HG03097 (cell line): ENCODE measurements at regions not wholly inside any gene's neighbourhood (a gene's known extent, or its start where the extent isn't known, plus 50 kb on each side); places are given as distances from the start of the nearest gene placed in this dataset.
"Not testable (repeated sequence)": the region's sequence is repeated elsewhere in the genome, so short reads cannot be mapped to it uniquely, and the experiment has no call there.

ENCODE experiments used
- ATAC-seq: cut with Tn5 transposase; IDR thresholded peaks from one replicate; pipeline ENCODE4 v1.9.1; 2021; ENCODE audit not compliant: unreplicated experiment, low FRiP score

DNA sequence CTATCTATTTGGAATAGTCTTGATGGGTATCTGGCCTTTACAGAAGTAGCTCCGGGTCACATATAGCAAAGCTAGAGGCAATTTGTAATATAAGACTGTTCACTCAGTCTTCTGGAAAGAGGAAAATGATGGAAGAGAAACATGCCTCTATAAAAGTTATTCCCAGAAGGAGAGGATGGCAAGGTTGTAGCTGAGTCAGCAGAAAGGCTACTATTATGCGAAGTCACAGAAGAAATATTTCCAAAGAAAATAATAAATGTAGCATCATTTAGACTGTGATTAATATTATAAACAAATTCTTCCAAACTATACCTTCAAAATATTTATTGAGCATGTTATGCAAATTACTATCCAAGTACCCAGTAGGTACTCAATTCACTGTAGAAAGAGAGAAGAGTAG, 1027.7 kb upstream of the TMEFF2 start:
- no peak for ATAC-seq

DNA sequence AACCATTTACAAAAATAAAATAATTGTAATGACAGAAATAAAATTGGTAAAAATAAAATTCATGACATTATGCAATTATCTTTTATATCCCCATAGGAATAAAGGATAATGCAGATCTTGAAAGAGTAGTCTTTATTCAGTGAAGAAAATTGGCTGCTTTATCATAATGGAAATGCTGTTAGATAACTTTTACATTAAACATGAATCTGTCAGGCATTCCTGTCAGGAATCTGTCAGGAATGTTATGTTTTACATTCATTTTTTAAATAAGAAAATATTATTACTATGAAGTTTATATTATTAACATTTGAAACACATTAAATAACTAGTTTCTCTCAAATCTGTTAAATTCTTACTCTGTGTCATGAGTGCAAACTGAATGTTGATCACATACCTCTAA, 1024.7 kb upstream of the TMEFF2 start:
- ATAC-seq = no peak

- ATAC-seq = no peak
Measured at GRCh38 chr2:193201583-193201982, 1006.9 kb upstream of the TMEFF2 start.

DNA sequence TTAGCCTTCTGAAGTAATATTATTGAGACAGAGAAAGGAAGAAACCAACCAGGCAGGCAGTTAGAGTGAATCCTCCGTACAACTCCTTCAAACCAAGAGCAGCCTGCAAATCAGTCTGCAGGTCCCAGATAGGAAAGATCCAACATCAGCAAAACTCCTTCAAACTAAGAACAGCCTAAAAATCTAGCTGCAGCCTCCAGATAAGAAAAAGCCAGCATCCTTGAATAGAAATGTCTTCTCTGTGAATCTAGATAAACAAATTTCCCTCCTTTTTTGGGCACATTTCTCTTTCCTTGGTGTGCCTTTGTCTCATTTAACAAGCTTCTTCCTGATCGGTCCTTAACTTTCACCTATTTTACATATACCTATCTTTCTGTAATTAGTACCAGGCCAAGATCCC, 1004.6 kb upstream of the TMEFF2 start:
- no peak for ATAC-seq

GRCh38 chr2:193187816-193188215, 993.1 kb upstream of the TMEFF2 start:
- ATAC-seq = no peak

- not testable (repeated sequence) for ATAC-seq
Measured at GRCh38 chr2:193170981-193171380, 976.2 kb upstream of the TMEFF2 start.

GRCh38 chr2:193156480-193156879, 961.7 kb upstream of the TMEFF2 start:
- ATAC-seq = no peak

DNA sequence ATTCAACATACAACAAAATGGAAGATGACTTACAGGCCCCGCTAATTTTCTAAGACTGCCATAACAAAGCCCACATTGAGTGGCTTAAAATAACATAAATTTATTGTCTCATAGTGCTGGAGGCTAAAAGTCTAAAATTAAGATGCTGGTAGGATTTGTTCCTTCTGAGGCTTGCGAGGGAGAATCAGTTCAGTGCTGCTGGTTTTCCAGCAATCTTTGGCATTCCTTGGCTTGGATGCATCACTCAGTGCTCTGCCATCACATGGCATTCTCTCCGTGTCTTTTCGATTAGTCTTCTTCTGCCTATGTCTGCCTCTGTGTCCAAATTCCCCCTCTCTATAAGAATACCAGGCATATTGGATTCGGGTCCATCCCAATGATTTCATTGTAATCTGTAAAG, 959.3 kb upstream of the TMEFF2 start:
- no peak for ATAC-seq

- ATAC-seq = no peak
Measured at GRCh38 chr2:193153576-193153975, 958.8 kb upstream of the TMEFF2 start.

- ATAC-seq = not testable (repeated sequence)
Measured at GRCh38 chr2:193142467-193142866, 947.7 kb upstream of the TMEFF2 start.

- ATAC-seq = no peak
Measured at GRCh38 chr2:193141998-193142397, 947.3 kb upstream of the TMEFF2 start.

GRCh38 chr2:193140895-193141294, 946.2 kb upstream of the TMEFF2 start:
- ATAC-seq = not testable (repeated sequence)

DNA sequence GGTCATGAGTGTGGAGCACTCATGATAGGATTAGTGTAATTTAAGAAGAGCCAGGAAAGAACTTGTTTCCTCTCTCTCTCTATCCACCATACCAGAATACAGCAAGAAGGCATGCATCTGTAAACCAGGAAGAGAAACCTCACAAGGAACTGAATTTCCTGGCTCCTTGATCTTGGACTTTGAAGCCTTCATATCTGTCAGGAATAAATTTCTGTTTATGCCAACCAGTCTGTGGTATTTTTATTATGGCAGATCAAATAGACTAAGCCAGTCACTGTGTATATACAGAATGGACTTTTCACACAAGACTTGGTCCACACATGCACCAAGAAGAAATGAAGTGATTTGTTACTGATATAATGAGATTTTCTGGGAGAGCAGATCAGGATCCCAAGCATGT, 930.1 kb upstream of the TMEFF2 start:
- ATAC-seq = no peak

- no peak for ATAC-seq
Measured at GRCh38 chr2:193114827-193115226, 920.1 kb upstream of the TMEFF2 start.

DNA sequence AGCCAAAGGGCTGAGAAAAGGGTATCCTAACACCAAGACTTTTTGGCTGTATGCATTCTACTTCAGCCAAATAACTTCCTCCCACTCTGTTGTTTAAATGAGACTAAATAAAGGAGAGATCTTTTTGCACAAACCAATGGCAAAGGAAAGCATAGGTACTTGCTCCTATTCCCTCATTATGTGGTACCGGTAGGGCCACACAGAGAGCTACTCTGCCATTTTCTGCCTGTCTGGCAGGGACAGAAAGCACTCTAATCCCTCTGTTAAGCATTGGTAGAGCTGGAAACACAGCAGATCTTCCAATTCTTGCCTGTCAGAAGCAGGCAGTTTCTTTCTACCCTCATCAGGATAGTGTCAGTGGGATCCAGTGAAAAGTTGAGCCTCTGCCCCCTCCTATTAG, 918.3 kb upstream of the TMEFF2 start:
- no peak for ATAC-seq

- ATAC-seq = no peak
Measured at GRCh38 chr2:193103064-193103463, 908.3 kb upstream of the TMEFF2 start.

- no peak for ATAC-seq
Measured at GRCh38 chr2:193101591-193101990, 906.9 kb upstream of the TMEFF2 start.

GRCh38 chr2:193088026-193088425, 893.3 kb upstream of the TMEFF2 start:
- ATAC-seq = no peak

- ATAC-seq = no peak
Measured at GRCh38 chr2:193076995-193077394, 882.3 kb upstream of the TMEFF2 start.

DNA sequence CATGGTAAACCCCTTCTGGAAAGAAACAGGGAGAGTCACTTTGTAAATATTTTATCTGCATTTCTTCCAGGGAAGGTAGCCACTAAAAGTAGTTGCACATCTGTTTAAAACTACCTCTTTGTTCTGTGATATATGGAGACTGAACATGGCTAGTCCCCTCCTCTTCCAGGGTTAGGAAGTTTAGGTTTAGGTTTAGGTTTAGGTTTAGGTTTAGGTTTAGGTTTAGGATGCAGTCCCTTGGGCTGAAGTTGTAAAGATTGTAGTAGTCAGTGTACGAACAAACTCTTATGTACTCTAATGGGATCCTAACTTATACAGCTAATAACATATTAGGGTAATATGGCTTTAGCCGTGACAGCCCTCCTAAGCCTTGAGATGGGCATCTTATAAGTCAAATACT, 880.2 kb upstream of the TMEFF2 start:
- no peak for ATAC-seq

- no peak for ATAC-seq
Measured at GRCh38 chr2:193072647-193073046, 877.9 kb upstream of the TMEFF2 start.

DNA sequence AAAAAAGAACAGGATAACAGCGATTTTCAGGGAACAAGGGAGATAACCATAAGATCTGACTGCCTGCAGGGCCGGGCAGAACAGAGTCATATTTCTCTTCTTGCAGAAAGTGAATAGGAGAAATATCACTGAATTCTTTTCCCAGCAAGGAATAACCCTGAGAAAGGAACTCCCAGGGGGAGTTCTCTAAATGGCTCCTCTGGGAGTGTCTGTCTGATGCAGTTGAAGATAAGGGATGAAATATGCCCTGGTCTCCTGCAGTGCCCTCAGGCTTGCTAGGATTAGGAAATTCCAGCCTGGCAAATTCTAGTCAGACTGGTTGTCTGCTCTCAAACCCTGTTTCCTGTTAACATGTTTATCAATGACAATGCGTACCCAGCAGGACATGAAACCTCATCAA, 830.8 kb upstream of the TMEFF2 start:
- ATAC-seq = not testable (repeated sequence)

DNA sequence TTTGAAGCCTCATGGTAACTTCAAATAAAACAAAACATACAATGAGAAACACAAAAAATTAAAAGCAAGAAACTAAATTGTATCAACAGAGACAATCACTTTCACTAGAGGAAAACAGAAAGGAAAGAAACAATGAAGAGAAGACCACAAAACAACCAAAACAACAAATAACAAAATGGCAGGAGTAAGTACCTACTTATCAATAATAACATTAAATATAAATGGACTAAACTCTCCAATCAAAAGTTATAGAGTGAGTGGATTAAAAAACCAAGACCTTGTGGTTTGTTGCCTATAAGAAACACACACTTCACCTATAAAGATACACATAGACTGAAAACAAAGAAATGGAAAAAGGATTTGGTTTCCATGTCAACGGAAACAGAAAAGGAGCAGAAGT, 830.1 kb upstream of the TMEFF2 start:
- ATAC-seq = no peak

DNA sequence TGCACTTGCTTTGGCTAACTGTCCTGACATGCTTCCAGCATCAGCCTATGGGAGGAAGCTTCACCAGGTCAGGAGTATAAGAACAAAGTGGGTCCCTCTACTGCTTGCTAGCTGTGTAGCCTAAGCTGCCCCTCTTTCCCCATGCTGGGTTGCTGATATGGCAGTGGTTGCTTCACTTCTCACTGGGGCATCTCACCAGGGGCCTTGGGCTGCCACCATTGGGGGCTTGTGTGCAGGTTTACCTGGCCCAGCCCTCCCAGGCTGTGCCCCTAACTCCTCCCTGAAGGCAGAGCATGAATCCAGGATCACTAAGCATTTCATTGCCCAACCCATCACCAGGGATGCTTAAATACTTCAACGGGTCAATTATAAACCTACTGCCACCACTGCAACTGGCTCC, 817.1 kb upstream of the TMEFF2 start:
- ATAC-seq = no peak
